Body of pancreas (tissue), 4 donors: ENCODE measurements at regions not wholly inside any gene's neighbourhood (a gene's known extent, or its start where the extent isn't known, plus 50 kb on each side); places are given as distances from the start of the nearest gene placed in this dataset.
A peak's percentile ranks its signal among the peaks of the same experiment; 100 is the strongest.

ENCODE experiments used
- ATAC-seq: fragments of 150-250 bp; one replicate; pipeline ENCODE4 v1.9.1; 2016
- DNase-seq, 4 donors: peaks; one replicate each; pipeline ENCODE4 v3.0.0-alpha.2; 2019
- H3K27ac ChIP-seq, 4 donors: fragments of 200-600 bp; sonication (generic); 1 replicate in 3 of 4; 2 replicates in 1 of 4; pipeline versions ENCODE4 v1.5.1 to v1.6.1; 2016 to 2019; ENCODE audit warnings: mild to moderate bottlenecking in 1 of 4, mixed read lengths in 1 of 4, moderate library complexity in 1 of 4
- H3K27me3 ChIP-seq, 2 donors: fragments of 200-600 bp; sonication (generic); one replicate each; pipeline ENCODE4 v1.6.0; 2016; ENCODE audit warnings: mild to moderate bottlenecking in 1 of 2
- H3K36me3 ChIP-seq, 2 donors: fragments of 200-600 bp; sonication (generic); replicated peaks in 1 of 2; 2 replicates each; pipeline ENCODE4 v1.5.1; 2016; ENCODE audit warnings: low read depth in 2 of 2; ENCODE audit not compliant: insufficient read depth in 1 of 2
- H3K4me1 ChIP-seq: fragments of 200-600 bp; sonication (generic); one replicate; pipeline ENCODE4 v1.6.0; 2016
- H3K4me3 ChIP-seq, 2 donors: fragments of 200-600 bp; sonication (generic); 1 replicate in 1 of 2; 2 replicates in 1 of 2; pipeline ENCODE4 v1.5.1; 2016 to 2019
- H3K9me3 ChIP-seq, 3 donors: fragments of 200-600 bp; sonication (generic); 1 replicate in 2 of 3; 2 replicates in 1 of 3; pipeline ENCODE4 v1.5.1; 2016
- POLR2A ChIP-seq, 3 donors: fragments of 450-650 bp; IDR thresholded peaks; one replicate each; pipeline ENCODE4 v1.6.1; 2016; ENCODE audit warnings: antibody characterized with exemption in 3 of 3, mild to moderate bottlenecking in 2 of 3
- WGBS, 2 donors: methylation state at CpG; one replicate each; pipeline ENCODE4 v1.1.5; 2017; 5-methylcytosine and 5-hydroxymethylcytosine counted together
- intact Hi-C: fragments of 100-400 bp; cut with DNase I; formaldehyde crosslinking; loops from one replicate; pipeline ENCODE4 v1.15.1; 2023
- TF ChIP-seq, protein P1 (sequence below), 7 experiments: fragments of 450-650 bp in 4 of 7; fragments of 200-600 bp in 3 of 7; sonication (generic) in 3 of 7; IDR thresholded peaks; one replicate each; pipeline ENCODE4 v1.5.1; 2016 to 2019; ENCODE audit warnings: antibody characterized with exemption in 7 of 7

GRCh38 chr12:108457006-108457733, 57.9 kb upstream of the FICD start:
- no peak overlapping the region for H3K4me3 ChIP-seq
- H3K27me3 ChIP-seq: no peaks in the 10 kb centered on the region
- intact Hi-C loops: no loop called here
- no peaks in the 10 kb centered on the region for H3K4me1 ChIP-seq
- peak in 3 of 4 donors; percentile 9 to 34 (median 20) for DNase-seq
- H3K36me3 ChIP-seq: no peaks in the 10 kb centered on the region
- TF ChIP-seq, protein P1, sequence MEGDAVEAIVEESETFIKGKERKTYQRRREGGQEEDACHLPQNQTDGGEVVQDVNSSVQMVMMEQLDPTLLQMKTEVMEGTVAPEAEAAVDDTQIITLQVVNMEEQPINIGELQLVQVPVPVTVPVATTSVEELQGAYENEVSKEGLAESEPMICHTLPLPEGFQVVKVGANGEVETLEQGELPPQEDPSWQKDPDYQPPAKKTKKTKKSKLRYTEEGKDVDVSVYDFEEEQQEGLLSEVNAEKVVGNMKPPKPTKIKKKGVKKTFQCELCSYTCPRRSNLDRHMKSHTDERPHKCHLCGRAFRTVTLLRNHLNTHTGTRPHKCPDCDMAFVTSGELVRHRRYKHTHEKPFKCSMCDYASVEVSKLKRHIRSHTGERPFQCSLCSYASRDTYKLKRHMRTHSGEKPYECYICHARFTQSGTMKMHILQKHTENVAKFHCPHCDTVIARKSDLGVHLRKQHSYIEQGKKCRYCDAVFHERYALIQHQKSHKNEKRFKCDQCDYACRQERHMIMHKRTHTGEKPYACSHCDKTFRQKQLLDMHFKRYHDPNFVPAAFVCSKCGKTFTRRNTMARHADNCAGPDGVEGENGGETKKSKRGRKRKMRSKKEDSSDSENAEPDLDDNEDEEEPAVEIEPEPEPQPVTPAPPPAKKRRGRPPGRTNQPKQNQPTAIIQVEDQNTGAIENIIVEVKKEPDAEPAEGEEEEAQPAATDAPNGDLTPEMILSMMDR (IDR thresholded peaks at IDR 0.05): peak in 6 of 7 experiments; percentile 34 to 54 (median 48)
- TF ChIP-seq POLR2A (IDR thresholded peaks at IDR 0.05): no peak
- no peaks in the 10 kb centered on the region for H3K9me3 ChIP-seq
- peak; percentile 47 for ATAC-seq
- no peak overlapping the region for H3K27ac ChIP-seq
- WGBS, 2 donors: 35 to 44% methylated on average over 4 of the region's 4 CpGs

GRCh38 chr12:108455706-108456105, 59.4 kb upstream of the FICD start:
- Histone ChIP-seq H3K27ac (no peak overlapping the region), H3K4me1 (no peaks in the 10 kb centered on the region), H3K27me3 (no peaks in the 10 kb centered on the region), H3K4me3 (no peak overlapping the region), H3K36me3 (no peaks in the 10 kb centered on the region), H3K9me3 (no peaks in the 10 kb centered on the region)
- DNase-seq (peak in 1 of 4 donors; percentile 12), ATAC-seq (no peak)
- TF ChIP-seq, protein P1 (IDR thresholded peaks at IDR 0.05): no peak
- TF ChIP-seq POLR2A (IDR thresholded peaks at IDR 0.05): no peak
- WGBS, 2 donors: 55 to 77% methylated on average over 4 of the region's 4 CpGs
- intact Hi-C loops: no loop called here

GRCh38 chr12:108454539-108455139, 60.4 kb upstream of the FICD start:
- no peaks in the 10 kb centered on the region for H3K9me3 ChIP-seq
- WGBS, 2 donors: 46 to 51% methylated on average over 5 of the region's 5 CpGs
- intact Hi-C loops: no loop called here
- H3K4me3 ChIP-seq: no peak overlapping the region
- DNase-seq (no peak), ATAC-seq (no peak)
- no peak for TF ChIP-seq POLR2A (IDR thresholded peaks at IDR 0.05)
- TF ChIP-seq, protein P1 (IDR thresholded peaks at IDR 0.05): no peak
- no peaks in the 10 kb centered on the region for H3K36me3 ChIP-seq
- no peaks in the 10 kb centered on the region for H3K4me1 ChIP-seq
- H3K27ac ChIP-seq: no peak overlapping the region
- no peaks in the 10 kb centered on the region for H3K27me3 ChIP-seq

DNA sequence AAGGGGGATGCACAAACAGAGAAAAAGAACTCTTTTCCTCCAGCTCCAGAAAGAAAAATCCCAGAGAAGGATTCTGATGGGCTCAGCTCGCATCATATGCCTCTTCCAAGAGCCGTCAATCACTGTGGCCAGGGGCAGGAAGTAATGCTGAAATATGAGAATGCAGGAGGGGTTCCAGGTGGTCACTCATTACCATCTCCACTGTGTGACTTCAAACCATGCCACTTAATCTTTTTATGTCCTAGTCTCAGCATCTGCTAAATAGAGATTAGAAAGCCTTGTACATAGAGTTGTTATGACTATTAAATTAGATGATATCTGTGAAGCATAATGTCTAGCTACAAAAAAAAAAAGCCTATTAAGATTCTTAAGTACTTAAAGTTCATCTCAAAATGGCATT, 65.6 kb upstream of the FICD start:
- no peak for DNase-seq
- intact Hi-C loops: no loop called here
- 11 to 32% methylated on average over 2 of the region's 2 CpGs for WGBS, 2 donors
- Histone ChIP-seq H3K27me3 (no peaks in the 10 kb centered on the region), H3K27ac (no peak overlapping the region), H3K4me3 (no peak overlapping the region), H3K4me1 (no peaks in the 10 kb centered on the region), H3K36me3 (no peaks in the 10 kb centered on the region), H3K9me3 (no peaks in the 10 kb centered on the region)
- TF ChIP-seq, protein P1 (IDR thresholded peaks at IDR 0.05): no peak
- TF ChIP-seq POLR2A (IDR thresholded peaks at IDR 0.05): no peak
- ATAC-seq: no peak
